IMR-90 (cell line): ENCODE measurements at regions not wholly inside any gene's neighbourhood (a gene's known extent, or its start where the extent isn't known, plus 50 kb on each side); places are given as distances from the start of the nearest gene placed in this dataset.
"Not testable (repeated sequence)": the region's sequence is repeated elsewhere in the genome, so short reads cannot be mapped to it uniquely, and the experiment has no call there.

Experiments used
- BHLHE40 ChIP-seq: fragments of 150-350 bp; IDR thresholded peaks from 2 replicates; pipeline ENCODE4 v1.6.1; 2016; ENCODE audit warnings: mild to moderate bottlenecking, low read depth, low read length
- CEBPB ChIP-seq: IDR thresholded peaks from 2 replicates; pipeline ENCODE4 v1.6.1; 2012; ENCODE audit warnings: low read depth, low read length, improper control_type of control experiment
- CHD1 ChIP-seq: IDR thresholded peaks from 2 replicates; pipeline ENCODE4 v1.6.1; 2012; ENCODE audit warnings: low read depth, low read length, improper control_type of control experiment
- FOS ChIP-seq: fragments of 150-350 bp; IDR thresholded peaks from 2 replicates; pipeline ENCODE4 v1.6.1; 2016; ENCODE audit warnings: low read depth, low read length
- MXI1 ChIP-seq: IDR thresholded peaks from 2 replicates; pipeline ENCODE4 v1.6.1; 2012; ENCODE audit warnings: low read depth, mild to moderate bottlenecking, low read length, moderate library complexity, borderline replicate concordance
- RAD21 ChIP-seq: IDR thresholded peaks from 2 replicates; pipeline ENCODE4 v1.6.1; 2012; ENCODE audit warnings: low read length, improper control_type of control experiment
- TF ChIP-seq, protein P1 (sequence below): conservative IDR thresholded peaks from 2 replicates; pipeline ENCODE4 v1.5.1; 2012; ENCODE audit warnings: mild to moderate bottlenecking, low read depth, low read length, improper control_type of control experiment
- TF ChIP-seq, protein P2 (sequence below): fragments of 150-350 bp; IDR thresholded peaks from 2 replicates; pipeline ENCODE4 v1.6.1; 2016; ENCODE audit warnings: low read depth, mild to moderate bottlenecking, low read length, moderate library complexity, borderline replicate concordance

DNA sequence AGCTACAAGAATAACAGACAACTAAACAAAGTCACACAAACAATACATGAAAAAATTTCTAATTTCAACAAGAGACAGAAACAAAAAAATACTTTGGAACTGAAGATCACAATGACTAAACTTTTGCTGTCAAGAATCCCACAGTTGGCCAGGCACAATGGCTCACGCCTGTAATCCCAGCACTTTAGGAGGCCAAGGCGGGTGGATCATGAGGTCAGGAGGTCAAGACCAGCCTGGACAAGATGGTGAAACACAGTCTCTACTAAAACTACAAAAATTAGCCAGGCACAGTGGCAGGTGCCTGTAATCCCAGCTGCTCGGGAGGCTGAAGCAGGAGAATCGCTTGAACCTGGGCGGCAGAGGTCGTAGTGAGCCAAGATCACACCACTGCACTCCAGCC lies 861.6 kb downstream of the UQCRFS1 start:
- not testable (repeated sequence) for TF ChIP-seq CEBPB, BHLHE40, FOS, MXI1, RAD21, CHD1
- TF ChIP-seq, protein P1, sequence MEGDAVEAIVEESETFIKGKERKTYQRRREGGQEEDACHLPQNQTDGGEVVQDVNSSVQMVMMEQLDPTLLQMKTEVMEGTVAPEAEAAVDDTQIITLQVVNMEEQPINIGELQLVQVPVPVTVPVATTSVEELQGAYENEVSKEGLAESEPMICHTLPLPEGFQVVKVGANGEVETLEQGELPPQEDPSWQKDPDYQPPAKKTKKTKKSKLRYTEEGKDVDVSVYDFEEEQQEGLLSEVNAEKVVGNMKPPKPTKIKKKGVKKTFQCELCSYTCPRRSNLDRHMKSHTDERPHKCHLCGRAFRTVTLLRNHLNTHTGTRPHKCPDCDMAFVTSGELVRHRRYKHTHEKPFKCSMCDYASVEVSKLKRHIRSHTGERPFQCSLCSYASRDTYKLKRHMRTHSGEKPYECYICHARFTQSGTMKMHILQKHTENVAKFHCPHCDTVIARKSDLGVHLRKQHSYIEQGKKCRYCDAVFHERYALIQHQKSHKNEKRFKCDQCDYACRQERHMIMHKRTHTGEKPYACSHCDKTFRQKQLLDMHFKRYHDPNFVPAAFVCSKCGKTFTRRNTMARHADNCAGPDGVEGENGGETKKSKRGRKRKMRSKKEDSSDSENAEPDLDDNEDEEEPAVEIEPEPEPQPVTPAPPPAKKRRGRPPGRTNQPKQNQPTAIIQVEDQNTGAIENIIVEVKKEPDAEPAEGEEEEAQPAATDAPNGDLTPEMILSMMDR, result not testable (repeated sequence)
- TF ChIP-seq, protein P2, sequence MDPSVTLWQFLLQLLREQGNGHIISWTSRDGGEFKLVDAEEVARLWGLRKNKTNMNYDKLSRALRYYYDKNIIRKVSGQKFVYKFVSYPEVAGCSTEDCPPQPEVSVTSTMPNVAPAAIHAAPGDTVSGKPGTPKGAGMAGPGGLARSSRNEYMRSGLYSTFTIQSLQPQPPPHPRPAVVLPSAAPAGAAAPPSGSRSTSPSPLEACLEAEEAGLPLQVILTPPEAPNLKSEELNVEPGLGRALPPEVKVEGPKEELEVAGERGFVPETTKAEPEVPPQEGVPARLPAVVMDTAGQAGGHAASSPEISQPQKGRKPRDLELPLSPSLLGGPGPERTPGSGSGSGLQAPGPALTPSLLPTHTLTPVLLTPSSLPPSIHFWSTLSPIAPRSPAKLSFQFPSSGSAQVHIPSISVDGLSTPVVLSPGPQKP, result not testable (repeated sequence)
